ENCODE measurements at regions not wholly inside any gene's neighbourhood (a gene's known extent, or its start where the extent isn't known, plus 50 kb on each side); places are given as distances from the start of the nearest gene placed in this dataset.
A peak's percentile ranks its signal among the peaks of the same experiment; 100 is the strongest.
"Not testable (repeated sequence)": the region's sequence is repeated elsewhere in the genome, so short reads cannot be mapped to it uniquely, and the experiment has no call there.

GRCh38 chr3:198096015-198096414, 136.0 kb downstream of the LMLN start:
- DNase-seq (ENCODE audit: low spot score): no peak

DNA sequence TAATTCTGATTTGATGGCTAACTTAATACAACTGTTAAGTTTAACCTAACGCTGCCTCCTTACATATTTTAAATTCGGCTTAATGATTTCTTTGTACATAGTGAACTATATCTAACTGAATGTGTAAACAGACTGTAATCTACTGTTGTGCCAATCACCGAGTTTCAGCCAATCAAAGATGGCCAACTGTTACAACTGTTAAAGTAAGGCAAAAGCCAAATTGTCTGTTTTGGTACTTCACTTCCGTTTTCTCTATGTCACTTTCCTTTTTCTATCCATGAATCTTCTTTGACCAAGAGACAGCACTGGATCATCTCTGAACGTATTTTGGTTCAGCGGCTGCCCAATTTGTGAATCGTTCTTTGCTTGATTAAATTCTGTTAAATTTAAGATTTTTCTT, 137.0 kb downstream of the LMLN start:
- DNase-seq (ENCODE audit: low spot score): no peak

GRCh38 chr3:198098661-198099081, 138.7 kb downstream of the LMLN start:
- not testable (repeated sequence) for DNase-seq (ENCODE audit: low spot score)

GRCh38 chr3:198103070-198103469, 143.1 kb downstream of the LMLN start:
- not testable (repeated sequence) for DNase-seq (ENCODE audit: low spot score)

GRCh38 chr3:198106265-198106664, 146.2 kb downstream of the LMLN start:
- DNase-seq (ENCODE audit: low spot score): no peak

GRCh38 chr3:198107840-198108734, 148.1 kb downstream of the LMLN start:
- DNase-seq (ENCODE audit: low spot score): peak; percentile 58

DNA sequence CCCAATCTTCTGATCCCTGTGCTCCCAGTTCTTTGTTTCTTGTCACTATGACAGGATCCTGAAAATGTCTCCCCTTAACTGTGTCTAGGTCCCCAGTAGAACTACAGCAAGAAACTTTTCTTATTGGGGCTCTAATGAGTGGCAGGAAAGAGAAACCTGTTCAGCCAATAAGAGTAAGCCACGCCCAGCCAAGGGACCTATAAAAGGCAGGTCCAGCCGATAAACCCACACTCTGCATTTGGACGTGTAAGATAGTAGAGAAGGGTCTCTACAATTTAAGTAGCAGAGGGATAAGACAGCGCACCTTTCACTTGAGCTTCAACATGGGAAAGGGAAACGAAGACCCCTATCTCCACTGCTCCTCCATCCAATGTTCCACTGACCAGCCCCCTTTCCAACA, 149.9 kb downstream of the LMLN start:
- DNase-seq (ENCODE audit: low spot score): no peak

GRCh38 chr3:198112031-198112430, 152.0 kb downstream of the LMLN start:
- no peak for DNase-seq (ENCODE audit: low spot score)

GRCh38 chr3:198113206-198114053, 153.4 kb downstream of the LMLN start:
- DNase-seq (ENCODE audit: low spot score): no peak

DNA sequence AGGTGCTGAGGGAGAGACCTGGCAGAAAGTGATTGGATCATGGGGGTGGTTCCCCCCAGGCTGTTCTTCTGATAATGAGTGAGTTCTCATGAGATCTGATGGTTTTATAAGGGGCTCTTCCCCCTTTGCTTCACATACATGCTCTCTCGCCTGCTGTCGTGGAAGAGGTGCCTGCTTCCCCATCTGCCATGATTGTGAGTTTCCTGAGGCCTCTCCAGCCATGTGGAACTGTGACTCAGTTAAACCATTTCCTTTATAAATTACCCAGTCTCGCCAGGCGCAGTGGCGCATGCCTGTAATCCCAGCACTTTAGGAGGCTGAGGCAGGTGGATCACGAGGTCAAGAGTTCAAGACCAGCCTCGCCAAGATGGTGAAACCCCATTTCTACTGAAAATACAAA, 154.5 kb downstream of the LMLN start:
- DNase-seq (ENCODE audit: low spot score): not testable (repeated sequence)

DNA sequence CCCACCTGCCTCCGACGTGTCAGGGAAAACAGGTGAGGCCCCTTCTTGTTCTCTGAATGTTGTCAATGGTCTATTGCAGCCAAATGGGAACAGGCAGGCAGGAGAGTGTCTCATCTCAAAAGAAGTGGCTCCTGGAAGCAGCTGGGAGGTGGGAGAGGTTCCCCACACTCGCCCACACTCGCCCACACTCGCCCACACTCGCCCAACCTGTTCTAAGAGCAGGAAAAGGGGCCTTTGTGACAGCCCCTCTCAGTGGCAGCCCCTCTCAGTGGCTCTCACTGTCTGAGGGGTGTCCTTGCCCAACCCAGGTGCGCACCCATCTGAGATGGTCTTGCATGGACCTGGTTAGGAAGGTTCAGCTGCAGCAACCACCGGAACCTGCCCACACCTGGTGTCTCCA, 162.2 kb downstream of the LMLN start:
- DNase-seq (ENCODE audit: low spot score): not testable (repeated sequence)

DNA sequence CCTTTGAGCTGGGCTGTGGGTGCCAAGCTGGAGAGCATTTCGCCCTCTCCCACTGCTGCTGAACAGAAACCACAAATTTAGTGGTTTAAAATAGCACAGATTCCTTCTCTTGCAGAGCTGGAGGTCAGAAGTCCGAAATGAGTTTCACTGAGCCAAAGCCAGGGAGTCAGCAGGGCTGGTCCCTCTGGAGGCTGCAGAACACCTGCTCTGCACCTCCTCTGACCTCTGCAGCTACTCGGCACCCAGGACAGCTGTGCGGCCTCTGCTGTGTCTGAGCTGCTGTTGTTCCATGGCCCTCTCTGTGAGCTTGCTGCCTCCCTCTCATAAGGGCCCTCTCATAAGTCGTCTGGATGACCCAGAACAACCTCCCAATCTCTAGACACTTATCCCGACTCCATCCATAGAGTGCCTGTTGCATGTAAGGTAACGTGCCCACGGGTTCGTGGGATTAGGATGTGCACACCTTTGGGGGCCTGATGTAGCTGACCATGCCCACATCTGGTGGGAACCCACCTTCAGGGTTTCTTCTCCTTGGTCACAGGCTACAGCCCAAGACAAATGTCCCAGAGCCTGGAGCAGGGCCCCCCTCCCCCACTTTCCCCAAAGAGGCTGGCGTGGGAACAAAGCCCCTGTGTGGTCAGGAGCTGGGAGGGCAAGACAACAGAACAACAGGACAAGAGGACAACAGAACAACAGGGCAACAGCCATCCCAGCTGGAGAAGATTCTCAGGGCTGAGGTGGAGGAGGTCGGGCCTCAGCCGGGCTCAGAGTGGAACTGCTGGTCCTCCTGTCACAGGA, 177.2 kb downstream of the LMLN start:
- DNase-seq (ENCODE audit: low spot score): not testable (repeated sequence)

DNA sequence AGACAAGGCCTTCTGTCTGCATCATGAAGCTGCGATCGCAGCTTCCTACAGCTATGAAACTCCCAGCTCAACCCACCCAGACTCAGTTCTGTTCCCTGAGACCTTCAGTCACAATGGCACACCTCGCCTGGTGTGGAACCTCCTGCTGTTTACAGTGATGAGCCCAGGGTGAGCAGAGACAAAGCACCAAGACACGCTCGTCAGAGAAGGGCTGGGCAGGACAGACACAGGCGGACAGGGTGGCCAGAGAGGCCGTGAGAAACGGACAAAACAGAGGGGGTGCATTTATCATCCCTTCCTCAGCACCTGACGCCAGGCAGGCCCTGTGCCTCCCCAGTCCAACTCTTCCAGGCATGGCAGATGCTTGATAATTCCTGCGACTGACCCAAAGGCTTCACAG, 178.2 kb downstream of the LMLN start:
- not testable (repeated sequence) for DNase-seq (ENCODE audit: low spot score)

GRCh38 chr3:198139037-198139436, 179.0 kb downstream of the LMLN start:
- not testable (repeated sequence) for DNase-seq (ENCODE audit: low spot score)

DNA sequence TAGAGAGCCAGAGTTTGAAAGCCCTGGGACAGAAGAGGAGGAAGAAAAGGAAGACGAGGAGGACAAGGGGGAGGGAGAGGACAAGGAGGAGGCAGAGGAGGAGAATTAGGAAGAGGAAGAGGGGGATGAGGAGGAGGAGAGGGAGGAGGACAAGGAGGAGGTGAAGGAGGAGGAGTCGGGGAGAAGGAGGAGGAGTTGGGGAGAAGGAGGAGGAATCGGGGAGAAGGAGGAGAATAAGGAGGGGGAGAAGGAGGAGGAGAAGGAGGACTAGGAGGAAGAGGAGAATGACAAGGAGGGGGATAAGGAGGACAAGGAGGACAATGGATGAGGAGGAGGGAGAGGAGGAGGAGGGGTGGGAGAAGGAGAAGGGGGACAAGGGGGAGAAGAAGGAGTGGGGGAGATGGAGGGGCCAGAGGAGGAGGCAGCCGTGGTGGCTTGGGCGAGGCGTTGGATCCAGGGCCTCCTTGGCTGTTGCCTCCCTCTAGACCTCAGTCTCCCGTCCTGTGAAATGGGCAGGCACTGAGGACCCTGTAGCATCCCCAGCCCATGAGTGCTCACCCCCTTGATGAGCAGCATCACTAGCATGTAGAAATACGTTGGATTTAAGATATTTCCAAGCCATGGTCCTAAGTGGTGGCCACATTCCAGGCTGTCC, 179.6 kb downstream of the LMLN start:
- DNase-seq (ENCODE audit: low spot score): not testable (repeated sequence)

DNA sequence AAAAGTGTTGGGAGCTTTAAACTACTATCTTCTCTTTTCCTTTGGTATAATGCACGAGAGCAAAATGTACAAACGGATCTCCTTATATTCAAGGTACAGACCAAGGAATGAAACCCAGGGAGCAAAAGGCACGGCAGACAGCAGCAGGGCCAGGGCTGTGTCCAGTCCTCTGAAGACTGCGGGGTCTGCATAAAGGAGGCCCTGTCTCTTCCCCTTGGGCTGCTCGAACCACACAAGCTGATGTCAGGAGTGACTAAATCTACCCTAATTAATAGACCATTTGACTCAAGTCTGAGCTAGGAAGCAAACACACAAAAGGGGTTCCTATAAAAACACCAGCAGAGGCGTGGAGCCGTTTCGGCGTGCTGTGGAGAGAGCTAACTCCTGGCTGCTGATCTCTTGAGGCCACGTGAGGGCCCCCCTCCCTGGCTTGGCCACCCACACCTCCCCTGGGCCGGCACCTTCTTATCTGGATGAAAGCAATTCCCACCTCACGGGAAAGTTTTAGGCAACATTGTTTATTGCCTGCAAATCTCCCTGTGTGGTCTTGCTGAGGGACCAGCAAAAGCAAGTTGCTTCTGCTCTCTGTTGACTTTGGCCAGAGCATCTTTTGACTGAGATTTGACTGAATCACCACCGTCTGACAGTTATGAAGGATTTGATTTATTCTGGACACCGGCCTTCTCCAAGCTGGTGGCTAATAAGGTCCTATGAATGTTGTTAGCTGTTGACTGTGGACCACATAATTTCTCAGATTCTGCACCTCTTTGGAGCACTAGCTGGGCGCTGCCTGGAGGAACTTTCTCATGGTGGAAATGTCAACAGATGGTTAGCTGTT, 183.5 kb downstream of the LMLN start:
- not testable (repeated sequence) for DNase-seq (ENCODE audit: low spot score)

GRCh38 chr3:198145231-198145784, 185.3 kb downstream of the LMLN start:
- DNase-seq (ENCODE audit: low spot score): not testable (repeated sequence)

GRCh38 chr3:198146070-198146469, 186.1 kb downstream of the LMLN start:
- DNase-seq (ENCODE audit: low spot score): peak; percentile 24

GRCh38 chr3:198146559-198147164, 186.6 kb downstream of the LMLN start:
- DNase-seq (ENCODE audit: low spot score): not testable (repeated sequence)

DNA sequence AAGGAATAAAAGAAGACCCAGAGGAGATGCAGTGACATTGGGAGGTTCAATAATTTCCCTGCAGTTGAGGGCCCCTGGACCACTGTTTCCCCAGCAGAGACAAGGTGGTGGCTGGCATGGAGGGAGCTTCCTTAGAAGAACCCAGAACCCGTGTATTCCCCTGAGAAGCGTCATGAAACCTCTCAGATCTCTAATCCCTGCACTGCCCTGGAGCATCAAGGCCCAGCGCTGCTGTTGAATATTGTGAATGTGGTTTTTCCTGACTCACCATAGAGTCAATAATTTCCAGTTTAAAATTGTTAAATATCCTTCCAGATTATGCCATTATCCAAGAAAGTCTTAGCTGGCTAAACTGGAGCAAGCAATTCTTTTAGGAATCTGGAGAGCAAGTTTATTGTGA, 187.2 kb downstream of the LMLN start:
- not testable (repeated sequence) for DNase-seq (ENCODE audit: low spot score)

Measured in kidney tubule cell (primary cell).